Renal pelvis (tissue), 1 donor: ENCODE measurements at regions not wholly inside any gene's neighbourhood (a gene's known extent, or its start where the extent isn't known, plus 50 kb on each side); places are given as distances from the start of the nearest gene placed in this dataset.

Experiments used
- DNase-seq: peaks from one replicate; pipeline ENCODE4 v3.0.0-alpha.2; 2013

DNA sequence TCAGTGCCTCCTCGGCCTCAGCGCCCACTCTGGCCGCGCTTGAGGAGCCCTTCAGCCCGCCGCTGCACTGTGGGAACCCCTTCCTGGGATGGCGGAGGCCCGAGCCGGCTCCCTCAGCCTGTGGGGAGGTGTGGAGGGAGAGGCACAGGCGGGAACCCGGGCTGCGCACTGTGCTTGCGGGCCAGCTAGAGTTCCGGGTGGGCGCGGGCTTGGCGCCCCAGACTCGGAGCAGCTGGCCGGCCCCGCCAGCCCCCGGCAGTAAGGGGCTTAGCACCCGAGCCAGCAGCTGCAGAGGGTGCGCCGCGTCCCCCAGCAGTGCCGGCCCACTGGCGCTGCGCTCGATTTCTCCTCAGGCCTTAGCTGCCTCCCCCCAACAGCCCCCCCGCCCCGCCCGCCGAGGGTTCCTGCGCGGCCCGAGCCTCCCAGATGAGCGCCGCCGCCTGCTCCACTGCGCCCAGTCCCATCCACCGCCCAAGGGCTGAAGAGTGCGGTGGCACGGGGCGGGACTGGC, 1137.0 kb downstream of the PCDH18 start:
- DNase-seq = no peak

DNA sequence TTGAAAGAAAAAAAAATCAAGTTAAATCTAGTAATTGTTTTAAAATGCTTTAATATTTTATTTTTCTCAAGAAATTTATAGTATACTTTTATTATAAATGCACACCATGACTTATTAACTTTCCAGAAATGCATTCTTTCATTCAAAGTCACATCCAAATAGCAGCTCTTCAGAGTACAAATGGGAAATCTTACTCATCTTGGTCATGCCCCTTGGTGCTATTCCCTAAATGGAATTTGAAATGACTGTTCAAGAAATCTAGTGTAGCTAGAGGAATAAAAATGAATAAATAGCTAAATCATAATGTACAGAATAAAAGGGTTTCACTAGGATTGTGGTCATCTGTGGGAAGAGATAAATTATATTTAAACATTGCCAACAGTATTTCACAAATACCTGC, 1139.7 kb downstream of the PCDH18 start:
- DNase-seq = no peak

DNA sequence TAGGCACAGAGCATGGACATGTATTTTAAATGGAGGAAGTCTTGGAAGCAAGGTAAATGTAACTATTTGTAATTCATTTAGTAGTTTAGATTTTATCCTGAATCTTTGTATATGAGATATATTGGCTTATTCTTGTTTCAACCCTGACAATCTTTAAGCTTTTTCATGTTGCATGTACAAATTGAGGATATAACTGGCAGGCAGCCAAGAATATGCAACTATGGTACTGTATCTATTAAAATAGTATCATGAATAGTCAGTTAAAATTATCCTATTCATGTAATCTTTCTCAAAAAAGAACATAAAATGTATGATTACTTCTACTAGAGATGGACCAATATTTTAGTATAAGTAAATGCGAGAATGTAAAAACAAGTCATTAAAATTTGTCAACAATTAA, 1141.5 kb downstream of the PCDH18 start:
- DNase-seq = no peak

DNA sequence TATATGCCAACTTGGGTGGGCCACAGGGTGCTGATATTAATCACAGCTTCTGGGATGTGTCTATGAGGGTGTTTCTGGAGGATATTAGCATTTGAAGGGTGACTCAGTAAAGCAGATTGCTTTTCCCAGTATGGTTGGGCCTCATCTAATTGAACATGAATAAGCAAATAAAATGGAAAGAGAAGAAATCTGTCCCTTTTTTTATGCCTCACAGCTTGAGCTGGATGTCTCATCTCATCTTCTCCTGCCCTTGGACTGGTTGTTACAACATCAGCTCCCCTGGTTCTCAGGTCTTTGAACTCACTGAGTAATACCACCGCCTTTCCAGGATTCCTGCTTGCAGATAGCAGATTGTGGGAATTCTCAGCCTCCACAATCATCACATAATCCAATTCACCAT, 1149.2 kb downstream of the PCDH18 start:
- DNase-seq = no peak

DNA sequence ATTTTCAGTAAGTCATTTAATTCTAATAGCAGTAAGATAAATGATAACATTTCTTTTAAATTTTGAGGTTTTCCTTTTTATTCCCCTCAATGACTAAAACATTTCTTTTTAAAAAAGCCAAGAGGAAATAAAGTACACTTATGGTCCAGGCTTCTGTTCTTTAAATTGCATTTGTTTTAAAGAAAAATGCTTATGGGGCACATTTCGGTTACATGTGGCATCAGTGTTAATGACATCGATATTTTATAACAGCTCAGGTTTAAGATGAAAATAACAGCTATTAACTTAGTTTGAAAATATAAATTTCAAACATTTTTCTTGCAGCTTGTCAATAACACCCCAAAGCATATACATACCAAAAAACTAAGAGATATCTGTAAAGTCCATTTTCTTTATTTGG, 1161.1 kb downstream of the PCDH18 start:
- no peak for DNase-seq

DNA sequence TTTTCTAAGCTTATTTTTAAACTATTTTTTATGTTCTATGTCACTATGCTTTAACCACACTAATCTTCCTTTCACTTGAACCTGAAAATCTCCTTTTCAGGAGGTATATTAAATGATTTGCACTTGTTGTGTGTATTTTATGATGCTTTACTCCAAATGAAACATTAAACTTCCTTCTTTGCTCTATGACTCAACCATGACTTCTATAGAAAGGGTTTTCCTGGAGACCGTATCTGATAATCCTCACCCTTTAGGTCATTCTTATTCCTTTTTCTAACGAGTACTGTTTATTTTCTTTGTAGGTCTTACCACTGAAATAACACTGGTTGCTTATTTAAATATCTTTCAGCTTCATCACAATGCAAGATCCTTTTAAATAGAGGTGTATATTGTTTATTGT, 1163.2 kb downstream of the PCDH18 start:
- DNase-seq = no peak

DNA sequence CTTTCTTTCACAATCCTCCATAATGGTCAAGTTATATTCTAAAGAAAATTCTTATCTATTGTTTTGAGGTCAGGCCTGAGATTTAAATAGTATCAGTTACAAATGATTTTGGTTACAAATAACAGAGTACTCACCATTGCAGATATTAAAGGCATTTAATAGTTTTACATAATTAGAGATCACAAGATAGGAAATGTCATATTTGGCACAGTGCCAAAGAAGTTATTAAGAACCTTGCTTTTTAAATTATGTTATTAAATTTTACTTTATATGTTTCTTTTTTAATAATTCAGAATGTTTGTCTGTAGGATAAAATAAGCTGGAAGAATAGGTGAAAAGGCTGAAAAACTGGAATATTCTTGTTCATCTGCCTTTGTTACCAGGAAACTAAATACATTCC, 1174.7 kb downstream of the PCDH18 start:
- DNase-seq = no peak

DNA sequence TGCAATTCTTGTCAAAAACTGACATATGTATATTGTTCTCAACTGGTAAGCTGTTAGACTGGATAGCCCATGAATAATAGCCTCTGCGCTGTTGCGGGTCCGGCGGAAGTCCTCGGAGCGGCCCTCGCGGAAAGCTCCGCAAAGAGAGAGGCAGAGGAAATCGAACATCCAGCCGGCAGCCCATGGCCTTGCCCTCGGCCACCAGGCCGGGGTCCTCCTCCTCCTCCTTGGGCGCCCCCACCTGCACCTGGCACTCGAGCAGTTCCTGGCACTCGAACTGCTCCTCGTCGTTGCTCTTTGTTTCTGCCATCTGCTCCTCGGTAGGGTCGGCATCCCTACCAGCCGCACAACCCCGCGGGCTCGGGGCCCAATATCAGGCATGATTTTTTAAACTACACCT, 1176.3 kb downstream of the PCDH18 start:
- no peak for DNase-seq

DNA sequence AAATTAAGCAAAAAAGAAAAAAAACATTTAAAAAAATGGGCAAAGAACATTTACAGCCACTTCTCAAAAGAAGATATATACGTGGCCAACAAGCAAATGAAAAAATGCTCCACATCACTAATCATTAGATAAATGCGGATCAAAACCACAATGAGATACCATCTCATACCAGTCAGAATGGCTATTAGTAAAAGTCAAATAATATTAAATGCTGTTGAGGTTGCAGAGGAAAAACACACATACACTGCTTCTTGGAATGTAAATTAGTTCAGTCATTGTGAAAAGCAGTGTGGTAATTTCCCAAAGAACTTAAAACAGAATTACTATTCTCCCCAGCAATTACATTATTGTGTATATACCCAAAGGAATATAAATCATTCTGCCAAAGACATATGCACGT, 1189.0 kb downstream of the PCDH18 start:
- DNase-seq = no peak

DNA sequence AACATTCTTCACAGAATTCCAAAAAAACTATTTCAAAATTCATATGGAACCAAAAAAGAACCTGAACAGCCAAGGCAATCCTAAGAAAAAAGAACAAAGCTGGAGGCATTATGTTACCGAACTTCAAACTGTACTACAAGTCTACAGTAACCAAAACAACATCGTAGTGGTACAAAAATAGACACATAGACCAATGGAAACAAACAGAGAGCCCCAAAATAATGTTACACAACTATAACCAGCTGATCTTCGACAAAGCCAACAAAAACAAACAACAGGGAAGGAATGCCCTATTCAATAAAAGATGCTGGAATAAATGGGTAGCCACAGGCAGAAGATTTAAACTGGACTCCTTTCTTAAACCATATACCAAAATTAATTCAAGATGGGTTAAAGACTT, 1189.6 kb downstream of the PCDH18 start:
- no peak for DNase-seq

DNA sequence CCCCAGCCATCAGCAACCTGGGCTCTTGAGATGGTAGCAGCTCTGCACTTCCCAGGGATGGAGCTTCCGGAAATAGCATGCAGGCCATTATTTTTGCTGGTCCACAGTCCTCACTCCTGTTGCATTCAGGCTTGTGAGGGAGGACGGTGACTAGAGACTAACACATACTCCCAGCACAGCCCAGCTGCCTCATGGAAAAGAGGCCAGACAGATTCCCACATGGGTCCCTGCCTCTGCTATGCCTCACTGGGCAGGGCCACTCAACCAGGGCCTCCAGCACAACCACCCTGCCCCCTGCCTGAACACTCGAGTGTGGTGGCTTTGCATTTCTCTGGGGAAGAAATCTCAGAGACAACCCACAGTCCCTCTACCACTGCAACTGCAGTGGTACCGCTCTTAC, 1195.1 kb downstream of the PCDH18 start:
- no peak for DNase-seq

DNA sequence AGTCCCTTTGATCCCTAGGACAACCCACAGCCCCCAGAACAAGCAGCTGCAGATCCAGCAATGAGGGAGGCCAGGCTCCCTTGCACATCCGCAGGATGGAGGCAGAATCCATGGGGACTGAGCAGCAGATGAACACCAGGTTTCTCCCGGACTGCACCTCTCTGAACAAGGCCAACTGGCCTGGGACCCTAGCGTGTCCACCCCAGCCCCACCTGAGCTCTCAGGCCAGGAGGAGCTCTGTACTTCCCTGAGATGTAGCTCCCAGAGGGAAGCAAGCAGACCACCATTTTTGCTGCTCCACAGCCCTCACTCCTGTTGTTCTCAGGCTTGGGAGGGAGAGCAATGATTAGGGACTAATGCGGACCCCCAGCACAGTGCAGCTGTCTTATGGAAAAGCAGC, 1195.8 kb downstream of the PCDH18 start:
- no peak for DNase-seq

DNA sequence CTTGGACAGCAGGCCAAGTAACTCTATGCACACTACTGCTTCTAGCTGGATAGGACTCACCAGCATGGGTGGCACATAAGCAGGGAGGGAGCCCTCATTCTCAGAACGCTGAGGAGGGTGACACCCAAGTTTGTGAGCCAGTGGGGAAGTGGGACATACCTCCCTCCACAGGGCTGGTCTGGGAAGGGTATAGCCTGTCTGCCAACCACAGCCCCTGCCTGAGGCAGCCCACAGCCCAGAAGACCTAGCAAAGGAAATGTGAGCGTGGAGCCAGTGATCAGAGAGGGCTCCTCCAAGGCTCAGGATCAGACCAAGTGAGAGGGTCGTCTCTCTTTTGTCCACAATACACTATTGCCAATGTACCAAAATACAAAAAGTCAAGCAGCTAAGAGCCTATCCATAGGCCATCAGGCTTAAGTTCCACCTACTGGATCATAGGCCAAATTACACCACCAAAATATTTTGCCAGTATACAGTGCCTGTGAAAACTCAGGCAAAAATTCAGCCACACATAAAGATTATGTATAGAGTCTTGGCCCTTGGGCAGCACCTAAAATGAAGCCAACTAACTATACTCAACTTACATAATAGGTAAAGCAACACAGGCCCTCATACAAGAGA, 1203.1 kb downstream of the PCDH18 start:
- no peak for DNase-seq

DNA sequence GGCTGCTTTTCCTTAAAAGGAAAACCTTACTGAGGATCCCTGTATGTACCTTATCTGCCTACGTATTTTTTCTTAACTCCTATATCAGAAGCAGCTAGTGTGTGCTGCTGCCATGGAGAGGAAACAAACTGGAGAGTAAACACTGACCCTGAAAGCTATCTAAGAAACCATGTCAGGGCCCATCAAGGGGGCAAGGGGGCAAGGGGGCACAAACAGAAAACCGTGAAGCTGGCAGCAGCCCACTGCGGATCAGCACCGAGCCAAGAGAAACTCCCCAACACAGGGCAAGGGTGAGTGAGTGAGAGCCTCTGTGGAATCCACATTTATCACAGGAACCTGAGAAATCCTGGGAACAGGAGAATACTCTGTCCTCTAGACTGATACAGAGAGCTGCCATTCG, 1204.2 kb downstream of the PCDH18 start:
- no peak for DNase-seq

DNA sequence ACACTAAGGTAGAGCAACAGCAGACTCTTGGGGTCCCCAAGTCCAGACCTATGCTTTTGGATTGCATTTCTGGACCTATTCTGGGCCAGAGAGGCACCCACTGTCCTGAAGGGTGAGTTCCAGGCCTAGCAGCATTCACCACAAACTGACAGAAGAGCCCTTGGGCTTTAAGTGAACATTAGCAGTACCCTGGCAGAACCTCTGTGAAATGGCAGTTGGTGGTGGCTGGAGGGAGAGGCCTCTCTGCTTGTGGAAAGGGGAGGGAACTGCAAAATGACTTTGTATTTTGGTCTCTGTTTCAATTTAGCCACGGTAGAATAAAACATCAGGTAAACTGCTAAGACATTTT, 1211.9 kb downstream of the PCDH18 start:
- DNase-seq = no peak

DNA sequence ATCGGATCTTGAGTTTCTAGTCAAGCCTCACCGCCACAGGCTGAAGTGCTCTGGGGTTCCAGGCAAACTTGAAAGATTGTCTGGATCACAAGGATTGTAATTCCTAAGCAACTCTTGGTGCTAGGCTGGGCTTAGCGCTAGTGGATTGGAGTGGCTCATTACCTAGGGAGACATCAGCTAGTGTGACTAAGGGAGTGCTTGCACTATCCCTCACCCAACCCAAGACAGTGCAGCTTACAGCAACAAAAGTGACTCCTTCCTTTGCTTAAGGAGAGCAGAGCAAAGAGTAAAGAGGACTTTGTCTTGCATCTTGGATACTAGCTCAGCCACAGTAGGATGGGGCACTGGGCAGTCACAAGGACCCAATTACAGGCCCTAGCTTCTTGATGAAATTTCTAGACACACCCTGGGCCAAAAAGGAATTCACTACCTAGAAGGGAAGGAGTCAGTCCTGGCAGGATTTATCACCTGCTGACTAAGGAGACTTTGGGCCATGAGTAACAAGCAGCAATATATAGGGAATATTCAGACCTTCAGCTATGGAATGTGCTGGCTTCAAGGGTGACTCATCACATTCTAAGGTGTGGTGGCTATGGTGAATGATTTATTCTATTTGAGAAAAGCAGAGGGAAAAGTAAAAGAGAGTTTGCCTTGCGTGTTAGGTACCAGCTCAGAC, 1212.4 kb downstream of the PCDH18 start:
- DNase-seq = no peak

DNA sequence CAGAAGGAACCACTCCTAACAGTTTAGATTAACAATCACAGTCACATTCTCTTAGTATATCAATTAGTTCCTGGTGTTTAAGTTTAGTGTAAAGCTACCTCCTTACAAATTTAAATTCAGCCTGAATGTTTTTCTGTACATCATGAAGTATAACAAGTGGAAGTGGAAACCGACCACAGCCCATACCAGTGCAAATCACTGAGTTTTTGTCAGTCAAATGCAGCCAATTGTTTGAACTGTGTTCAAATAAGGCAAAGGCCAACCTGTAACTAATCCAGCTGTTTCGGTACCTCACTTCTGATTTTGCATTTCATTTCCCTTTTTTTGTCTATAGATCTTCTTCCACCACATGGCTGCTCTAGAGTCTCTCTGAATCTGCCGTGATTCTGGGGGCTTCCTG, 1215.3 kb downstream of the PCDH18 start:
- no peak for DNase-seq

DNA sequence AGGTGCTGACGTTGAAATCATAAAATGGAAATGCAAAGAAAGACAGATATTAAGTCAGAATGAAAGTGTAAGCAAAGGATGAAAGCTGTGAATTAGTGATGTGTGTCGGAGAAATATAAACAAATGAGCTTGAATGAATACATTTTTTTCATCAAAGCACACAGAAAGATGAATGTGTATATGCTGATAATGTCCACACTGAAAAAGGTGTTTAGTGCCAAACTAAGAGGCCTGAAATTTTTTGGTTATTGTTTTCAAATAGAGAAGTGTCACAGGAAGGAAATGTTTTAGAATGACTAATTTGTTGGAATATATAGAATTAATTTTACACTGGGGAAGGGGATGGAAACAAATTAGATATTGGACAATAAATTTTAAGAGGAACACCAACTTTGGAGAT, 1217.6 kb downstream of the PCDH18 start:
- DNase-seq = no peak

DNA sequence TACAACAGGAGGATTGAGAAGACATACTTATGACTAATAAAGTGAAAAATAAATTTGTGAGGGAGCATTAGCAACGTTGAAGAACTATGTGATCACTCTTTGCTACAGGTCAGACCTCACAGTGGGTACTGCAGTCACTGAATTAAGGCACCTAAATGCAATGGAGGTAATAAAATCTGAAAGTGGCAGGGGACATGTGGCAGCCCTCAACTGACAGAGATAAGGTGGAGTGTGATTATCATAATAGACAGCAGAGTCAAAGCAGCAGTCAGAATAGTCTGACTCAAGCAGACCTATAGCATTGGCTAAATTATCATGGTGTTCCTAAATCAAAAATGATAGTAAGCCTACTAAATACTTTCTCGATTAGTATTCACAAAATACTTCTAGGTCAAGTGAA, 1220.5 kb downstream of the PCDH18 start:
- no peak for DNase-seq

DNA sequence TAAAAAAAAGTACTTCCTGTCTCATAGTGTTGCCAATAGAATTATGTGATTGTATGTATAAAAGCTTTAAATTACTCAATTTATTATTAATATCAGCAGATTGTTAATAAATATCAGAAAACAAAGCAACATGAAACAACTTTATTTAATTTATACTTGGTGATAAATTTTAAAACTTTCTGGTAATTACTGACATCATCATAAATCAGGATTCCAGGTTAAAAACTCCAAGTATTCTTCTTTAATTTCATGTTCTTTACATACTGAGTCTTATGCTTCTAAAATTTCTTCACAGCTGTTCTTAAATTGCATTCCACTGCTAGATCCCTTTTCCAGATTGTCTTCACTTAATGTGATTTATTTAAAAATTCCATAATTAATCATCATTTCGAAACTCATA, 1224.5 kb downstream of the PCDH18 start:
- DNase-seq = no peak

DNA sequence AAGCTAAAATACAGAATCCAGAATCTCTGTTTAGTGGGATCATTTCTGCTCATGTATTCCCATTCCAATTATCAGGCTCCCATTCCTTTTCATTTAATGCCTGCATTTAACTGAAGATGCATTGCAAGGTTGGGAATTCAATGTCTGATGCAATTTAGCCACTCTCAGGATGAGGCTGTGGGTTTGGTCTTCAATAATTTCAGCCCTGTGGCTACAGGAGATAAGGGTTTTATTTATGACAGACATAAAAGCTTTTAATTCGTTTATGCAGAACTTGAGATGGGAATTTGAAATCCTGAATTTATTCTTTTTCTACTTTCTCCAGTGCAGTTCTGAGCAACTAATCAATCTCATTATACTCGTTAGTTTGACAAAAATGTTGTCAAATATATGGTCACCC, 1225.9 kb downstream of the PCDH18 start:
- DNase-seq = no peak

DNA sequence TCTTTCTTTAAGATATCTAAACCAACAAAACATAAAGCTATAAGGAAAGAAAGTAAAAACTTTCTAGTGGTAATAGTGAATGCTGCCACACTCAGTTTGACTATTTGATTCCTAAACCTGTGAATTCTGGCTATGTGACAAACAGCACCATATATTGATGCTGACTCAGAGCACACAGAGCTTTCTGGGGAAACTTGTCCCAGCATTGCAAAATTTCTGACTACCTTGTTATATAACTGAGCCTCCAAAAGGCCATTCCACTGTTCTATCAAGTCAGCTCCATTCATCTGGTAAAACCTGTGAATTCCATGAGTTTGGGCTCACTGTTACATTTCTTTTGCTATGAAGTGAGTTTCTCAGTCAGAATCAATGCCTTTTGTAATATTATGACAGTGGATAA, 1229.7 kb downstream of the PCDH18 start:
- DNase-seq = no peak

DNA sequence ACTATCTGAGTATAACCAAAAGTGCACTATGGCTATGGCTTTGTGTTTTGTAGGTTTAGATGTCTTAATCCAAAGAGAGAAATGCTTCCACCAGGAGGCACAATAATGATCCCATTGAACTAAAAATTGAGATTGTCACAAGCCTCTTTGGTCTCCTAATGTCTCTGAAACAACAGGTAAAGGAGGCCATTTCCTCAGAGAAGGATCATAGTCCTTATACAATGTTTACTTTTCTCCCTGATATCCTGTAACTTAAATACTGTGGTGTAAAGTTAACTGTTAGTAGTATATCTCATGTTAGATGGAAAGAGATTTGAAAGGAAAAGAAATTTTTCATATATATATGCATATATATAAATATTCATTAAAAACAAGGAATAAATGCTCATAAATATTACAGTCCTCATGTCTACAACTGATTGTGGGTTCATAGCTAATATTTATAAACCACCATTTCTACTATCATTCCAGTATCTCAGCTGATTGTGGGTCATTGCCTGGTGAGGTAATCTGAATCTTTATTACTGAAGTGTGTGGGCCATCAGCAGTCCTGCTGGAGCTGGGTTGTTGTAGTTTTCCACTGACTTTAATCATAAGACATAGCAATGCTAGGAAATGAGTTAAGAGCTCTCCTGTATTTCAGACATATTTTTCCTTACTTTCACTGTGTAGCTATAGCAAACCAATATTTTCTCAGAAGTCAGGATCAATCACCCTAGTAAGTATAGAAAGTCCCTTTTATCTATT, 1230.4 kb downstream of the PCDH18 start:
- DNase-seq = no peak

DNA sequence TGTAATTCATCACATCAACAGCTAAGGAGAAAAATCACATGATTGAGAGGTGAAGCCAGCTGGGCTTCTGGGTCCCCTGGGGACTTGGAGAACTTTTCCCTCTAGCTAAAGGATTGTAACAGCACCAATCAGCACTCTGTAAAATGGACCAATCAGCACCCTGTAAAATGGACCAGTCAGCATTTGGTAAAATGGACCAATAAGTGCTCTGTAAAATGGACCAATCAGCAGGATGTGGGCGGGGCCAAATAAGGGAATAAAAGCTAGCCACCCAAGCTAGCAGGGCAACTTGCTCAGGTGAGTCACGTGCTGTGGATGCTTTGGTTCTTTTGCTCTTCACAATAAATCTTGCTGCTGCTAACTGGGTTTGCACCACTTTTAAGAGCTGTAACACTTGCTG, 1248.3 kb downstream of the PCDH18 start:
- DNase-seq = no peak
